ENCODE measurements at regions not wholly inside any gene's neighbourhood (a gene's known extent, or its start where the extent isn't known, plus 50 kb on each side); places are given as distances from the start of the nearest gene placed in this dataset.

DNA sequence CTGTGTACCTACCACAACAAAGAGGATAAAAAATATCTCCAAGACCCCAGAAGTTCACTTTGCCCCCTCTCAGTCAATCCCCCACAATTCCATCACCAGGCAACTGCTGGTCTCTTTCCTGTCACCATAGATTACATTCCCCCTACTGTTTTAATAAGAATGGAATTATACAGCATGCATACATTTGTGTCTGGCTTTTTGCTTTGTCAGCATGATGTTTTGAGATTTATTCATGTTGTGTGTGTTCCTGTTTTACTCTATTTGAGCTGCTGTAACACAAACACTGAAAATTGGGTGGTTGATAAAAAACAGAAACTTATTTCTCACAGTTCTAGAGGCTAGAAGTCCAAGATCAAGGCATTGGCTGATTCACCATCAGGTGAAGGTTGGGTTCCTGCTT lies 214.5 kb upstream of the IGFBP3 start:
- Histone ChIP-seq H3K4me1 (ENCODE audit: insufficient read depth) (peaks cover 16% of the 10 kb centered on the region), H3K27ac (no peak overlapping the region), H3K79me2 (ENCODE audit: insufficient read depth) (no peaks in the 10 kb centered on the region), H3K9ac (no peak overlapping the region), H3F3A (ENCODE audit: insufficient read depth) (peaks cover 13% of the 10 kb centered on the region), H3K36me3 (ENCODE audit: low read depth) (no peaks in the 10 kb centered on the region), H3K9me3 (ENCODE audit: low read depth) (no peaks in the 10 kb centered on the region), H3K27me3 (replicated peaks; ENCODE audit: insufficient read depth) (no peaks in the 10 kb centered on the region), H3K9me2 (ENCODE audit: insufficient read depth) (no peaks in the 10 kb centered on the region), H2AFZ (no peak overlapping the region), H4K20me1 (ENCODE audit: insufficient read depth) (no peaks in the 10 kb centered on the region), H3K4me2 (ENCODE audit: unreplicated experiment) (no peak overlapping the region), H3K4me3 (no peak overlapping the region)
- no peak for DNase-seq
- no peak for TF ChIP-seq EZH2phosphoT487 (IDR thresholded peaks at IDR 0.05; ENCODE audit: insufficient read depth, low read depth)
- no peak for TF ChIP-seq EZH2 (IDR thresholded peaks at IDR 0.05; ENCODE audit: insufficient read depth, poor library complexity, severe bottlenecking)
- in situ Hi-C loops (cut with MboI) = no loop called here

DNA sequence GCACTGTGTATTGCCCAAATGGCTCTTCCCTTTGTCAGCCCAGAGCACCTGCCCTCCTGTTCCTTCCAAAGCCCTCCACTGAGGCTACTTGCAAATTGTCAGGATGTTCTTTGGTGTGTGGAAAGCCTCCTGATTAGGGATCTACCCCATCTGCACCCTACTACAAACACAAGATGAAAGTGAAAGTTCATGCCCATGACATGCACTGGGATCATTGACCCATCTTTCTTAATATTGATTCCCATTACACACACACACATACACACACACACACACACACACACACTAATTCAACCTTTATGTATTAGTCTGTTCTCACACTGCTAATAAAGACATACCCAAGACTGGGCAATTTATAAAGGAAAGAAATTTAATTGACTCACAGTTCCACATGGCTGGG lies 213.7 kb upstream of the IGFBP3 start:
- in situ Hi-C loops (cut with MboI) = no loop called here
- H4K20me1 ChIP-seq (ENCODE audit: insufficient read depth) = no peaks in the 10 kb centered on the region
- H3K4me3 ChIP-seq = no peak overlapping the region
- no peaks in the 10 kb centered on the region for H3K9me3 ChIP-seq (ENCODE audit: low read depth)
- DNase-seq = no peak
- no peak overlapping the region for H3K9ac ChIP-seq
- H3K79me2 ChIP-seq (ENCODE audit: insufficient read depth) = no peaks in the 10 kb centered on the region
- H3K27me3 ChIP-seq (replicated peaks; ENCODE audit: insufficient read depth) = no peaks in the 10 kb centered on the region
- no peak overlapping the region for H3K27ac ChIP-seq
- no peak overlapping the region for H3K4me2 ChIP-seq (ENCODE audit: unreplicated experiment)
- H3K36me3 ChIP-seq (ENCODE audit: low read depth) = no peaks in the 10 kb centered on the region
- TF ChIP-seq EZH2 (IDR thresholded peaks at IDR 0.05; ENCODE audit: insufficient read depth, poor library complexity, severe bottlenecking) = no peak
- no peak for TF ChIP-seq EZH2phosphoT487 (IDR thresholded peaks at IDR 0.05; ENCODE audit: insufficient read depth, low read depth)
- H3F3A ChIP-seq (ENCODE audit: insufficient read depth) = peaks cover 13% of the 10 kb centered on the region
- H2AFZ ChIP-seq = no peak overlapping the region
- no peaks in the 10 kb centered on the region for H3K9me2 ChIP-seq (ENCODE audit: insufficient read depth)
- peaks cover 16% of the 10 kb centered on the region for H3K4me1 ChIP-seq (ENCODE audit: insufficient read depth)

DNA sequence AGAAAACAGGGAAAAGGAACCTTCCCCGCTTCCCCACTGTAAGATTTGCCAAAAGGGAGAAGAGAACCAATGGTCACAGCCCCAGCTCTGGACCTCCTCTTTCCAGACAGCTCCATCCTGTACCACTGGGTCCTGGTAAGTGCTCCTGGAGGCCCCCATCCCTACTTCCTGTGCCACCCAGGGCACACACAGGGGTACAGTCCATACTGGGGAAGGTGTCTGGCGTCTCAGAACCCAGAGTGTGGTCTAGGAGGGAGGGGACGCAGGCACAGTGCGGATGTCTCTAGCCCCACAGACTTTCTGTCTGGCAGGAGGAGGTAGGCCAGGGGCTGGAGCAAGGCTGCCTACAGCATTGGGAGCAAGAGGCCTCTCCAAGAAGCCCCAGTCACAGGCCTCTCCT lies 213.3 kb upstream of the IGFBP3 start:
- Histone ChIP-seq H3K9me3 (ENCODE audit: low read depth) (no peaks in the 10 kb centered on the region), H3K9me2 (ENCODE audit: insufficient read depth) (no peaks in the 10 kb centered on the region), H3K9ac (no peak overlapping the region), H3K27ac (no peak overlapping the region), H3F3A (ENCODE audit: insufficient read depth) (peaks cover 11% of the 10 kb centered on the region), H3K27me3 (replicated peaks; ENCODE audit: insufficient read depth) (no peaks in the 10 kb centered on the region), H3K4me2 (ENCODE audit: unreplicated experiment) (no peak overlapping the region), H3K79me2 (ENCODE audit: insufficient read depth) (no peaks in the 10 kb centered on the region), H3K4me1 (ENCODE audit: insufficient read depth) (peaks cover 13% of the 10 kb centered on the region), H4K20me1 (ENCODE audit: insufficient read depth) (no peaks in the 10 kb centered on the region), H2AFZ (no peak overlapping the region), H3K36me3 (ENCODE audit: low read depth) (no peaks in the 10 kb centered on the region), H3K4me3 (no peak overlapping the region)
- in situ Hi-C loops (cut with MboI) = no loop called here
- 94 to 100% methylated on average over 4 of the region's 4 CpGs for WGBS, 2 experiments (ENCODE audit: low coverage in 1 of 2, low lambda C conversion rate in 2 of 2, missing lambda C conversion rate in 2 of 2)
- TF ChIP-seq EZH2 (IDR thresholded peaks at IDR 0.05; ENCODE audit: insufficient read depth, poor library complexity, severe bottlenecking) (no peak), EZH2phosphoT487 (IDR thresholded peaks at IDR 0.05; ENCODE audit: insufficient read depth, low read depth) (no peak)
- DNase-seq = no peak

DNA sequence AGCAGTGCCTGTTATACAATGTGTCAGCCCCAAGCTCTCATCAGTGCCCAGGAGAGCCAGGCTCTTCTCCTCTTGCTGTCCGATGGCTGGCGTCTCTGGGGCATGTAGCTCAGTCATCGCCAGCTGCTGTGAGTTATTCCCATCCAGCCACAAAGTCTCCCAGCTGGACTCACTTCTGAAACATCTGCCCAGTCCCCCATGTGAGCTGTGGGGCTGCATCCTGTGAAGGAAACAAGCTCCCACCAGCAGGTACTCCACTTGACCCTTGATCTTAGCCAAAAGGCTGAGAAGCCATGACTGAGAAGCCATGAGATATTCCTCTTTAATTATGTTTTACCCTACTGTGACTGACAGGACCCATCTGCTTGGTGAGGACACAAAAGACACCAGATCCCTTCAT lies 212.7 kb upstream of the IGFBP3 start:
- Histone ChIP-seq H3F3A (ENCODE audit: insufficient read depth) (peaks cover 4% of the 10 kb centered on the region; the same call in 1 of the 2 replicates), H4K20me1 (ENCODE audit: insufficient read depth) (no peaks in the 10 kb centered on the region), H3K4me1 (ENCODE audit: insufficient read depth) (peaks cover 7% of the 10 kb centered on the region), H3K79me2 (ENCODE audit: insufficient read depth) (no peaks in the 10 kb centered on the region), H3K4me3 (no peak overlapping the region), H3K9ac (no peak overlapping the region), H3K27ac (no peak overlapping the region), H3K9me2 (ENCODE audit: insufficient read depth) (no peaks in the 10 kb centered on the region), H3K9me3 (ENCODE audit: low read depth) (no peaks in the 10 kb centered on the region), H3K4me2 (ENCODE audit: unreplicated experiment) (no peak overlapping the region), H3K36me3 (ENCODE audit: low read depth) (no peaks in the 10 kb centered on the region), H3K27me3 (replicated peaks; ENCODE audit: insufficient read depth) (no peaks in the 10 kb centered on the region), H2AFZ (no peak overlapping the region)
- WGBS, 2 experiments (ENCODE audit: low coverage in 1 of 2, low lambda C conversion rate in 2 of 2, missing lambda C conversion rate in 2 of 2) = 98 to 100% methylated on average over 3 of the region's 3 CpGs
- in situ Hi-C loops (cut with MboI) = no loop called here
- no peak for DNase-seq
- TF ChIP-seq EZH2 (IDR thresholded peaks at IDR 0.05; ENCODE audit: insufficient read depth, poor library complexity, severe bottlenecking) (no peak), EZH2phosphoT487 (IDR thresholded peaks at IDR 0.05; ENCODE audit: insufficient read depth, low read depth) (no peak)

DNA sequence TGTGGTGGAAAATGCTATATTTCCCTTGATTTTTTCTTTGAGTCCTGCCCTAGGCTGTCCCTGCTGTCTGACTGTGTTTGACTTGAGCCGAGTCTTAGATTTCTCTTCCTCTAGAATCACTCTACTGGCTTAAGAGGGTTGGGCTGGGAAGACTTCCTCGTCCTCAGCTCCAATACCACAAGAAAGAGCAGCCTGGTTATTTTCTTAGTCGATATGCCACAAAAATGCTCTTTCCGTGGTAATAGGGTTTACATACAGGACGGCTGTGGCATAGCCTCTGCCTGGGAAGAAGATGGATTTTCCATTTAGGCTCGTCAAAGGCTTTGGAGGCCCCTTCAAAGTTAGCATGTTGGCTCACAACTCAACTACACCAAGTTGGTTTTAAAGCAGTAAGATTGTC lies 212.0 kb upstream of the IGFBP3 start:
- H3K4me2 ChIP-seq (ENCODE audit: unreplicated experiment) = no peak overlapping the region
- H3K4me1 ChIP-seq (ENCODE audit: insufficient read depth) = no peaks in the 10 kb centered on the region
- H3K27me3 ChIP-seq (replicated peaks; ENCODE audit: insufficient read depth) = no peaks in the 10 kb centered on the region
- TF ChIP-seq EZH2 (IDR thresholded peaks at IDR 0.05; ENCODE audit: insufficient read depth, poor library complexity, severe bottlenecking) (no peak), EZH2phosphoT487 (IDR thresholded peaks at IDR 0.05; ENCODE audit: insufficient read depth, low read depth) (no peak)
- DNase-seq = no peak
- H3F3A ChIP-seq (ENCODE audit: insufficient read depth) = no peaks in the 10 kb centered on the region
- H2AFZ ChIP-seq = no peak overlapping the region
- no peaks in the 10 kb centered on the region for H3K79me2 ChIP-seq (ENCODE audit: insufficient read depth)
- no peaks in the 10 kb centered on the region for H3K36me3 ChIP-seq (ENCODE audit: low read depth)
- H3K4me3 ChIP-seq = no peak overlapping the region
- 80 to 81% methylated on average over 6 of the region's 6 CpGs for WGBS, 2 experiments (ENCODE audit: low coverage in 1 of 2, low lambda C conversion rate in 2 of 2, missing lambda C conversion rate in 2 of 2)
- in situ Hi-C loops (cut with MboI) = no loop called here
- no peak overlapping the region for H3K9ac ChIP-seq
- H3K9me2 ChIP-seq (ENCODE audit: insufficient read depth) = no peaks in the 10 kb centered on the region
- no peak overlapping the region for H3K27ac ChIP-seq
- no peaks in the 10 kb centered on the region for H4K20me1 ChIP-seq (ENCODE audit: insufficient read depth)
- no peaks in the 10 kb centered on the region for H3K9me3 ChIP-seq (ENCODE audit: low read depth)

Data from GM23248 (cell line).